ENCODE measurements at regions not wholly inside any gene's neighbourhood (a gene's known extent, or its start where the extent isn't known, plus 50 kb on each side); places are given as distances from the start of the nearest gene placed in this dataset.
"Not testable (repeated sequence)": the region's sequence is repeated elsewhere in the genome, so short reads cannot be mapped to it uniquely, and the experiment has no call there.

DNA sequence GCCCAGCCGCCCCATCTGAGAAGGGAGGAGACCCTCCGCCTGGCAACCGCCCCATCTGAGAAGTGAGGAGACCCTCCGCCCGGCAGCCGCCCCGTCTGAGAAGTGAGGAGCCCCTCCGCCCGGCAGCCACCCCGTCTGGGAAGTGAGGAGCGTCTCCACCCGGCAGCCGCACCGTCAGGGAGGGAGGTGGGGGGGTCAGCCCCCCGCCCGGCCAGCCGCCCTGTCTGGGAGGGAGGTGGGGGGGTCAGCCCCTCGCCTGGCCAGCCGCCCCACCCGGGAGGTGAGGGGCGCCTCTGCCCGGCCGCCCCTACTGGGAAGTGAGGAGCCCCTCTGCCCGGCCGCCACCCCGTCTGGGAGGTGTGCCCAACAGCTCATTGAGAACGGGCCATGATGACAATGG is 59.9 kb upstream of the ME3 start:
- H3K36me3 ChIP-seq (ENCODE audit: insufficient read depth, low read length); H3K4me3 ChIP-seq (ENCODE audit: insufficient read depth, low read length): not testable (repeated sequence)

DNA sequence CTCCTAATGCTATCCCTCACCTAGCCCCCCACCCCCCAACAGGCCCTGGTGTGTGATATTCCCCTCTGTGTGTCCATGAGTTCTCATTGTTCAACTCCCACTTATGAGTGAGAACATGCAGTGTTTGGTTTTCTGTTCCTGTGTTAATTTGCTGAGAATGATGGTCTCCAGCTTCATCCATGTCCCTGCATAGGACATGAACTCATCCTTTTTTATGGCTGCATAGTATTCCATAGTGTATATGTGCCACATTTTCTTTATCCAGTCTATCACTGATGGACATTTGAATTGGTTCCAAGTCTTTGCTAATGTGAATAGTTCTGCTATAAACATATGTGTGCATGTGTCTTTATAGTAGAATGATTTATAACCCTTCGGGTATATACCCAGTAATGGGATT is 57.2 kb upstream of the ME3 start:
- not testable (repeated sequence) for H4K20me1 ChIP-seq (ENCODE audit: insufficient read depth, low read length); H3K79me2 ChIP-seq (ENCODE audit: insufficient read depth, low read length); H3K4me1 ChIP-seq (ENCODE audit: insufficient read depth, low read length); H3K4me3 ChIP-seq (ENCODE audit: insufficient read depth, low read length); DNase-seq (ENCODE audit: insufficient read length, low spot score, missing footprints); H3K9me3 ChIP-seq (ENCODE audit: low read depth, low read length); H2AFZ ChIP-seq (ENCODE audit: low read length); H3K4me2 ChIP-seq (ENCODE audit: insufficient read depth, low read length); H3K36me3 ChIP-seq (ENCODE audit: insufficient read depth, low read length); H3K27ac ChIP-seq (ENCODE audit: low read depth, low read length); H3K27me3 ChIP-seq (ENCODE audit: insufficient read depth, low read length)

More for the DNA sequence above, 59.9 kb upstream of the ME3 start:
- peaks cover 21% of the 10 kb centered on the region for H3K4me1 ChIP-seq (ENCODE audit: insufficient read depth, low read length)
- not testable (repeated sequence) for DNase-seq (ENCODE audit: insufficient read length, low spot score, missing footprints); H2AFZ ChIP-seq (ENCODE audit: low read length); H3K4me2 ChIP-seq (ENCODE audit: insufficient read depth, low read length); H4K20me1 ChIP-seq (ENCODE audit: insufficient read depth, low read length); H3K27me3 ChIP-seq (ENCODE audit: insufficient read depth, low read length); H3K79me2 ChIP-seq (ENCODE audit: insufficient read depth, low read length); H3K9me3 ChIP-seq (ENCODE audit: low read depth, low read length); H3K27ac ChIP-seq (ENCODE audit: low read depth, low read length)

DNA sequence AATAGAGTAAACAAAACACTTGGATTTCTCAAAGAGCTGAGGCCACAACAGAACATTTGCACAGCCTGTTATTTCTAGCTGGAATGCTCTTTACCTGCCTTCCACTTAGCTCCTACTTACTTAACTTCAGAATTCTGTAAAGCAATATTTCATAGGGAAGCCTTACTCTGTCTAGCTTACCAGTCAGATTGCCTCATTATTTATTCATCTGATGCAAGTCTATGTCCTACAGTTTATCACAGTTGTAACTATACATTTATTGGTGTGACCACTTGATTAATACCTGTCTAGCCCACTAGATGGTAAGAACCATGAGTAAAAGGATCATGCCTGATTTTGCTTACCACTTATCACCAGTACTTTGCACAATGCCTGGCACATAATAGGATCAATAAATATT is 56.1 kb upstream of the ME3 start:
- no peaks in the 10 kb centered on the region for H3K27me3 ChIP-seq (ENCODE audit: insufficient read depth, low read length)
- H3K79me2 ChIP-seq (ENCODE audit: insufficient read depth, low read length): no peaks in the 10 kb centered on the region
- no peaks in the 10 kb centered on the region for H3K36me3 ChIP-seq (ENCODE audit: insufficient read depth, low read length)
- no peak overlapping the region for H2AFZ ChIP-seq (ENCODE audit: low read length)
- no peaks in the 10 kb centered on the region for H3K9me3 ChIP-seq (ENCODE audit: low read depth, low read length)
- peaks cover 5% of the 10 kb centered on the region for H3K4me1 ChIP-seq (ENCODE audit: insufficient read depth, low read length)
- no peak overlapping the region for H3K4me2 ChIP-seq (ENCODE audit: insufficient read depth, low read length)
- H3K27ac ChIP-seq (ENCODE audit: low read depth, low read length): no peak overlapping the region
- DNase-seq (ENCODE audit: insufficient read length, low spot score, missing footprints): no peak
- H4K20me1 ChIP-seq (ENCODE audit: insufficient read depth, low read length): no peaks in the 10 kb centered on the region
- no peak overlapping the region for H3K4me3 ChIP-seq (ENCODE audit: insufficient read depth, low read length)
- TF ChIP-seq, protein P1, sequence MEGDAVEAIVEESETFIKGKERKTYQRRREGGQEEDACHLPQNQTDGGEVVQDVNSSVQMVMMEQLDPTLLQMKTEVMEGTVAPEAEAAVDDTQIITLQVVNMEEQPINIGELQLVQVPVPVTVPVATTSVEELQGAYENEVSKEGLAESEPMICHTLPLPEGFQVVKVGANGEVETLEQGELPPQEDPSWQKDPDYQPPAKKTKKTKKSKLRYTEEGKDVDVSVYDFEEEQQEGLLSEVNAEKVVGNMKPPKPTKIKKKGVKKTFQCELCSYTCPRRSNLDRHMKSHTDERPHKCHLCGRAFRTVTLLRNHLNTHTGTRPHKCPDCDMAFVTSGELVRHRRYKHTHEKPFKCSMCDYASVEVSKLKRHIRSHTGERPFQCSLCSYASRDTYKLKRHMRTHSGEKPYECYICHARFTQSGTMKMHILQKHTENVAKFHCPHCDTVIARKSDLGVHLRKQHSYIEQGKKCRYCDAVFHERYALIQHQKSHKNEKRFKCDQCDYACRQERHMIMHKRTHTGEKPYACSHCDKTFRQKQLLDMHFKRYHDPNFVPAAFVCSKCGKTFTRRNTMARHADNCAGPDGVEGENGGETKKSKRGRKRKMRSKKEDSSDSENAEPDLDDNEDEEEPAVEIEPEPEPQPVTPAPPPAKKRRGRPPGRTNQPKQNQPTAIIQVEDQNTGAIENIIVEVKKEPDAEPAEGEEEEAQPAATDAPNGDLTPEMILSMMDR (IDR thresholded peaks at IDR 0.05; ENCODE audit: extremely low read depth, low read depth, low read length): no peak

DNA sequence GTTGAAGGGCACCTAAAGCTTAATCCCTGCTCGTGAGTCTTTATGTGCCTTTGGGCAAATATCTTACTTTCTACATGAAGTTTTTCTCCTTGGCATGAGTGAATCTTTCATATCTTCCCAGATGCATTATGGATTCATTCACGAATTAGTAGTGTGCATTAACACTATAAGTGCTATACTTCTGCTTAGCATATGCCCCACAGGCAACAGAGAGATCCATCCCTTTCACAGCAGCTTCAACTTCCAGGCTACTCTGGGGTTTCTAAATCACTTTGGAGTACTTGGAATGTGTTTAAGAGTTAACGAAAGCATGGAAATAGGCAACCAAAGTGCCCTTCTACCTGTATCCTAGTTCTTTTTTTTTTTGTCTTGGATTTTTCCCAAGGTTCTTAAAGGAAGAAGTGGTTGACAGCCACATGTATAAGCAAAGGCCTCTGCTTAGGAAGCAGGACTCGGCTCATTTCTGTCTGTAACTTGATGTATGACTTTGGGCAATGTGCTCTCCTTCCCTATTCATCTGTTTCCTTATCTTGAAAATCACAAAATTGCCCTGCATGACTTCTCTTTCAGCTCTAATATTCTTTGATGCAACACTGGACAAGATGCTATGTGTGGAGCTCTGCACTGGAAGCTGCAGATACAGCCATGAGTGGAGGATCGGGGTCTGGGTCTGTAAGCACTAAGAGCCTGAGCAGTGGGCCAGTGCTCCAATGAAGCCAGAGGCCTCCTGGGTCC is 54.5 kb upstream of the ME3 start:
- H3K4me3 ChIP-seq (ENCODE audit: insufficient read depth, low read length): no peak overlapping the region
- no peaks in the 10 kb centered on the region for H3K79me2 ChIP-seq (ENCODE audit: insufficient read depth, low read length)
- H3K27ac ChIP-seq (ENCODE audit: low read depth, low read length): no peak overlapping the region
- no peaks in the 10 kb centered on the region for H3K9me3 ChIP-seq (ENCODE audit: low read depth, low read length)
- TF ChIP-seq, protein P1 (IDR thresholded peaks at IDR 0.05; ENCODE audit: extremely low read depth, low read depth, low read length): no peak
- no peaks in the 10 kb centered on the region for H3K36me3 ChIP-seq (ENCODE audit: insufficient read depth, low read length)
- H3K27me3 ChIP-seq (ENCODE audit: insufficient read depth, low read length): no peaks in the 10 kb centered on the region
- no peaks in the 10 kb centered on the region for H4K20me1 ChIP-seq (ENCODE audit: insufficient read depth, low read length)
- no peak overlapping the region for H3K4me2 ChIP-seq (ENCODE audit: insufficient read depth, low read length)
- peaks cover 5% of the 10 kb centered on the region for H3K4me1 ChIP-seq (ENCODE audit: insufficient read depth, low read length)
- H2AFZ ChIP-seq (ENCODE audit: low read length): no peak overlapping the region
- DNase-seq (ENCODE audit: insufficient read length, low spot score, missing footprints): no peak

DNA sequence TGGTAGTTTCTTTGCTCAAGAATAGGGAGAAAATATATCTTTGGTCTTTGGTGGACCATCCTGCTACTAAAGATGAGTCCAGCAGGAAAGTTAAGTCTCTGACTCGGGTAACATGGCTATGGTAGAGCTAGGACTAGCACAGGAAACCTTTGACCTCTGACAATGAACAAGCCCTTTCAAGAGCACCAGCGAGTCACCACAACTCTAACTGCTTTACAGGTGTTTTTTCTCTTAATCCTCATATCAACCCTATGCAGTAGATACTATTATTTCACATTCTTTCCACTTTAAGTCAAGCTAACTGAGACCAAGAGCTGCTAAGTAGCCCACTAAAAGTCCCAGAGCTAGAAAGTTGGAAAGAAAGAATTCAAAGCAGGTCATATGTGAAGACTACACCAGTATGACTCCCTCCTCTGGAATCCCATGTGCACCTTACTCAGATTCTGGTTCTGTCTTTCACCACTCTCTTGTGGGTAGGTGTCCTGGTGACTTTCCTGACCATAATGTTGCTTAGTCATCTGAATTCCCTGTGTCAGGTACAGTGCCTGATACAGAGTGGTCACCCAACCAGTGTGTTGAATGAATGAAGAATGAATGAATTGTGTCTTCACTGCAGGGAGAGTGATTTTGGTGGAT is 53.8 kb upstream of the ME3 start:
- H3K4me3 ChIP-seq (ENCODE audit: insufficient read depth, low read length): no peak overlapping the region
- TF ChIP-seq, protein P1 (IDR thresholded peaks at IDR 0.05; ENCODE audit: extremely low read depth, low read depth, low read length): no peak
- no peaks in the 10 kb centered on the region for H3K27me3 ChIP-seq (ENCODE audit: insufficient read depth, low read length)
- no peaks in the 10 kb centered on the region for H4K20me1 ChIP-seq (ENCODE audit: insufficient read depth, low read length)
- no peak overlapping the region for H3K4me2 ChIP-seq (ENCODE audit: insufficient read depth, low read length)
- no peak for DNase-seq (ENCODE audit: insufficient read length, low spot score, missing footprints)
- no peaks in the 10 kb centered on the region for H3K36me3 ChIP-seq (ENCODE audit: insufficient read depth, low read length)
- H3K4me1 ChIP-seq (ENCODE audit: insufficient read depth, low read length): peaks cover 12% of the 10 kb centered on the region
- no peak overlapping the region for H2AFZ ChIP-seq (ENCODE audit: low read length)
- H3K9me3 ChIP-seq (ENCODE audit: low read depth, low read length): no peaks in the 10 kb centered on the region
- no peaks in the 10 kb centered on the region for H3K79me2 ChIP-seq (ENCODE audit: insufficient read depth, low read length)
- no peak overlapping the region for H3K27ac ChIP-seq (ENCODE audit: low read depth, low read length)

All from osteoblast (primary cell).